ENCODE measurements at regions not wholly inside any gene's neighbourhood (a gene's known extent, or its start where the extent isn't known, plus 50 kb on each side); places are given as distances from the start of the nearest gene placed in this dataset.

GRCh38 chr2:215712871-215713790 lies 277.3 kb upstream of the FN1 start:
- Histone ChIP-seq H3K27me3 (replicated peaks in 1 of 4; ENCODE audit: control insufficient read depth in 3 of 4, extremely low read depth in 1 of 4, insufficient read depth in 3 of 4, low read length in 3 of 4) (no peaks in the 10 kb centered on the region; a peak in 1 of 7 replicates), H3K4ac (replicated peaks; ENCODE audit: insufficient read length, low read depth, low read length) (no peak overlapping the region), H3K4me2 (ENCODE audit: insufficient read depth in 1 of 2, low read depth in 2 of 2, low read length in 2 of 2) (no peak overlapping the region), H4K91ac (replicated peaks; ENCODE audit: insufficient read length, low read length) (no peak overlapping the region), H3K36me3 (ENCODE audit: control insufficient read depth in 2 of 4, insufficient read depth in 4 of 4, low read length in 3 of 4) (no peaks in the 10 kb centered on the region), H3K23ac (ENCODE audit: insufficient read length) (no peak overlapping the region), H3K27ac (ENCODE audit: low read depth, low read length) (no peak overlapping the region), H4K5ac (ENCODE audit: insufficient read length, low read depth, low read length) (no peak overlapping the region), H4K20me1 (replicated peaks in 1 of 2; ENCODE audit: control insufficient read depth in 1 of 2, insufficient read depth in 2 of 2, low read length in 2 of 2) (no peaks in the 10 kb centered on the region), H2AFZ (ENCODE audit: low read length) (no peak overlapping the region), H3K4me3 (ENCODE audit: extremely low read depth in 1 of 4, insufficient read depth in 2 of 4, low read depth in 3 of 4, low read length in 4 of 4) (no peak overlapping the region), H3K23me2 (ENCODE audit: low read depth, low read length) (no peaks in the 10 kb centered on the region; the same call in 1 of the 2 replicates), H3K9me3 (ENCODE audit: insufficient read depth in 2 of 2, low read depth in 1 of 2, low read length in 1 of 2) (no peaks in the 10 kb centered on the region), H3K79me1 (ENCODE audit: low read depth, low read length) (no peaks in the 10 kb centered on the region), H4K8ac (ENCODE audit: extremely low read depth, insufficient read depth, low read length) (no peak overlapping the region), H2BK12ac (ENCODE audit: low read depth, low read length) (no peak overlapping the region), H3K4me1 (replicated peaks in 1 of 4; ENCODE audit: control insufficient read depth in 3 of 4, insufficient read depth in 4 of 4, low read length in 3 of 4) (no peaks in the 10 kb centered on the region), H2BK5ac (ENCODE audit: low read depth, low read length) (no peak overlapping the region), H2BK20ac (ENCODE audit: low read length) (no peak overlapping the region), H3K79me2 (ENCODE audit: control insufficient read depth in 1 of 2, insufficient read depth in 2 of 2, low read length in 2 of 2) (no peaks in the 10 kb centered on the region), H3K9ac (replicated peaks in 1 of 4; ENCODE audit: extremely low read depth in 1 of 4, low read depth in 3 of 4, low read length in 3 of 4) (no peak overlapping the region), H2BK15ac (ENCODE audit: low read length) (no peak overlapping the region), H3K14ac (ENCODE audit: insufficient read length) (no peak overlapping the region), H3K18ac (ENCODE audit: extremely low read depth, low read length) (no peak overlapping the region), H3K56ac (replicated peaks; ENCODE audit: insufficient read length, low read depth, low read length) (no peak overlapping the region), H2AK5ac (ENCODE audit: low read depth, low read length) (no peak overlapping the region), H2BK120ac (replicated peaks; ENCODE audit: low read depth, low read length) (no peak overlapping the region)
- FAIRE-seq (no peak), DNase-seq (ENCODE audit: low read depth in 1 of 2, low spot score in 2 of 2) (no peak)
- ChIA-PET POLR2A (ENCODE audit: partially characterized antibody) (no interaction called here), CTCF (ENCODE audit: partially characterized antibody) (no interaction called here)
- 74% methylated on average over 2 of the region's 2 CpGs; no CpG with 5 or more reads in 1 of the 2 experiments for WGBS, 2 experiments (ENCODE audit: extremely low coverage in 1 of 2, insufficient coverage in 1 of 2, insufficient read length in 1 of 2, insufficient replicate concordance in 2 of 2, low coverage in 1 of 2, low lambda C conversion rate in 2 of 2, missing lambda C conversion rate in 1 of 2)
- TF ChIP-seq ATF2 (IDR thresholded peaks at IDR 0.05; ENCODE audit: low read length) (no peak), POLR2A (IDR thresholded peaks at IDR 0.05; ENCODE audit: control extremely low read depth in 1 of 2, low read depth in 2 of 2, low read length in 2 of 2) (no peak), TAF1 (IDR thresholded peaks at IDR 0.05; ENCODE audit: low read depth, low read length) (no peak), BCL11A (IDR thresholded peaks at IDR 0.05; ENCODE audit: low read depth in 2 of 2, low read length in 2 of 2) (no peak), CBX8 (IDR thresholded peaks at IDR 0.05; ENCODE audit: borderline replicate concordance, low read depth, low read length) (no peak), GTF2F1 (IDR thresholded peaks at IDR 0.05; ENCODE audit: borderline replicate concordance, low read depth, low read length) (no peak), CHD1 (IDR thresholded peaks at IDR 0.05; ENCODE audit: low read depth, low read length) (no peak), SP4 (IDR thresholded peaks at IDR 0.05; ENCODE audit: low read length) (no peak), RAD21 (IDR thresholded peaks at IDR 0.05 in 1 of 2, conservative IDR thresholded peaks at IDR 0.05 in 1 of 2; ENCODE audit: low read depth in 2 of 2, low read length in 2 of 2) (no peak), TBP (IDR thresholded peaks at IDR 0.05; ENCODE audit: low read depth, low read length) (no peak), KDM1A (IDR thresholded peaks at IDR 0.05; ENCODE audit: borderline replicate concordance, low read length) (no peak), NRF1 (IDR thresholded peaks at IDR 0.05; ENCODE audit: low read depth, low read length) (no peak)

Data from H1 (cell line).